PFSK-1 (cell line): ENCODE measurements at regions not wholly inside any gene's neighbourhood (a gene's known extent, or its start where the extent isn't known, plus 50 kb on each side); places are given as distances from the start of the nearest gene placed in this dataset.

Experiments used
- FOXP2 ChIP-seq: optimal IDR thresholded peaks from 2 replicates; pipeline ENCODE3; 2011; ENCODE audit warnings: borderline replicate concordance, control low read depth, inconsistent platforms; ENCODE audit not compliant: insufficient read depth; ENCODE audit errors: extremely low read length, extremely low read depth
- POLR2AphosphoS5 ChIP-seq: IDR thresholded peaks from 2 replicates; pipeline ENCODE4 v1.6.1; 2012; ENCODE audit warnings: low read depth, mild to moderate bottlenecking, control low read depth, low read length, moderate library complexity
- REST ChIP-seq, 2 experiments: IDR thresholded peaks; 2 replicates each; pipeline versions ENCODE4 v1.6.1 to v1.8.0; 2011 to 2012; ENCODE audit warnings: low read depth in 2 of 2, low read length in 2 of 2, control low read depth in 1 of 2, inconsistent platforms in 1 of 2, mild to moderate bottlenecking in 1 of 2, moderate library complexity in 1 of 2; ENCODE audit not compliant: insufficient read depth in 1 of 2
- SIN3A ChIP-seq: IDR thresholded peaks from 2 replicates; pipeline ENCODE4 v1.6.1; 2012; ENCODE audit warnings: mild to moderate bottlenecking, low read length, moderate library complexity, borderline replicate concordance; ENCODE audit not compliant: insufficient read depth
- TAF1 ChIP-seq: IDR thresholded peaks from 2 replicates; pipeline ENCODE4 v1.6.1; 2012; ENCODE audit warnings: low read length, control low read depth, borderline replicate concordance; ENCODE audit not compliant: insufficient read depth

DNA sequence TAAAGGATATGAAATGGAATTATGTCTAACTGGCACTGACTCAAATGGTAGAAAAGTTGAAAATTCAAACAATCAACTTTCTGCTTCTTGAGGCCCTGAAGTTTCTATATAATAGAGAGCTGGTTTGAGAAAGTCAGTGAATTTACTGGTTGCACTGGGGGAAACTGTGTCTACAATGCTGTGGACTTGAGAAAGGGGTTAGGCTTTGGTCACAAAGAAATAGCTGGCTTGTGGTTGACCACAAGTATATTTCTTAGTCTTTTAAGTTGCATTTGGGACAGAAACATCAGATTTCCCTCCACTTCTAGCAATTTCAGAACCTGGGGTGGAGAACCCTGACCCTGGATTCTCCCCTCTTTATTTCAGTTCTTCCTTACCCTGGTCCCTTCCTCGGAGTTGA lies 192.6 kb upstream of the ACTBL2 start:
- TF ChIP-seq REST (IDR thresholded peaks at IDR 0.05; ENCODE audit: insufficient read depth in 1 of 2, low read depth in 2 of 2, low read length in 2 of 2) (no peak), POLR2AphosphoS5 (no peak), TAF1 (no peak), SIN3A (no peak), FOXP2 (no peak)
